Loucy (cell line): ENCODE measurements at regions not wholly inside any gene's neighbourhood (a gene's known extent, or its start where the extent isn't known, plus 50 kb on each side); places are given as distances from the start of the nearest gene placed in this dataset.

Source experiments
- H2AFZ ChIP-seq: fragments of 200-600 bp; sonication (generic); 2 replicates; pipeline ENCODE4 v1.6.0; 2016; ENCODE audit warnings: antibody characterized with exemption, mild to moderate bottlenecking, low read length, moderate library complexity
- H3F3A ChIP-seq: fragments of 200-600 bp; 2 replicates; pipeline ENCODE4 v1.6.0; 2016; ENCODE audit warnings: antibody characterized with exemption, low read depth, mild to moderate bottlenecking
- H3K27me3 ChIP-seq: fragments of 200-600 bp; sonication (generic); 2 replicates; pipeline ENCODE4 v1.6.1; 2014; ENCODE audit warnings: low read length, mild to moderate bottlenecking; ENCODE audit not compliant: insufficient read depth, poor library complexity, severe bottlenecking
- H3K36me3 ChIP-seq: fragments of 200-600 bp; sonication (generic); 2 replicates; pipeline ENCODE4 v1.6.1; 2016; ENCODE audit warnings: low read length; ENCODE audit not compliant: insufficient read depth
- H3K4me1 ChIP-seq: fragments of 200-600 bp; sonication (generic); 2 replicates; pipeline ENCODE4 v1.5.1; 2014; ENCODE audit warnings: low read length, mild to moderate bottlenecking; ENCODE audit not compliant: insufficient read depth, poor library complexity, severe bottlenecking
- H3K4me2 ChIP-seq: fragments of 200-600 bp; sonication (generic); 2 replicates; pipeline ENCODE4 v1.6.0; 2014; ENCODE audit warnings: antibody characterized with exemption, low read length, low read depth, mild to moderate bottlenecking; ENCODE audit not compliant: poor library complexity, severe bottlenecking
- H3K4me3 ChIP-seq: fragments of 200-600 bp; sonication (generic); 2 replicates; pipeline ENCODE4 v1.5.1; 2014; ENCODE audit warnings: low read length, mild to moderate bottlenecking, mixed read lengths; ENCODE audit not compliant: poor library complexity, severe bottlenecking
- H3K79me2 ChIP-seq: fragments of 200-600 bp; sonication (generic); 2 replicates; pipeline ENCODE4 v1.6.1; 2014; ENCODE audit warnings: low read length; ENCODE audit not compliant: insufficient read depth
- H3K9ac ChIP-seq: fragments of 200-600 bp; sonication (generic); 2 replicates; pipeline ENCODE4 v1.6.0; 2014; ENCODE audit warnings: mild to moderate bottlenecking, low read depth, low read length, moderate library complexity; ENCODE audit not compliant: poor library complexity, severe bottlenecking
- H3K9me2 ChIP-seq: fragments of 200-600 bp; sonication (generic); replicated peaks from 2 replicates; pipeline ENCODE4 v1.6.1; 2016; ENCODE audit warnings: low read depth, low read length, mixed read lengths
- H3K9me3 ChIP-seq: fragments of 200-600 bp; sonication (generic); 2 replicates; pipeline ENCODE4 v1.6.1; 2014; ENCODE audit warnings: mild to moderate bottlenecking, antibody characterized with exemption, low read length, low read depth; ENCODE audit not compliant: insufficient read depth
- H4K20me1 ChIP-seq: fragments of 200-600 bp; sonication (generic); 2 replicates; pipeline ENCODE4 v1.6.0; 2014; ENCODE audit warnings: antibody characterized with exemption, low read length, mild to moderate bottlenecking; ENCODE audit not compliant: insufficient read depth, poor library complexity, severe bottlenecking
- EZH2phosphoT487 ChIP-seq: fragments of 200-600 bp; IDR thresholded peaks from 2 replicates; pipeline ENCODE4 v1.6.1; 2018; ENCODE audit warnings: antibody characterized with exemption, mild to moderate bottlenecking, moderate library complexity, borderline replicate concordance
- TF ChIP-seq, protein P1 (sequence below): fragments of 200-600 bp; sonication (generic); conservative IDR thresholded peaks from 2 replicates; pipeline ENCODE4 v1.5.1; 2014; ENCODE audit warnings: mild to moderate bottlenecking, antibody characterized with exemption, low read length

DNA sequence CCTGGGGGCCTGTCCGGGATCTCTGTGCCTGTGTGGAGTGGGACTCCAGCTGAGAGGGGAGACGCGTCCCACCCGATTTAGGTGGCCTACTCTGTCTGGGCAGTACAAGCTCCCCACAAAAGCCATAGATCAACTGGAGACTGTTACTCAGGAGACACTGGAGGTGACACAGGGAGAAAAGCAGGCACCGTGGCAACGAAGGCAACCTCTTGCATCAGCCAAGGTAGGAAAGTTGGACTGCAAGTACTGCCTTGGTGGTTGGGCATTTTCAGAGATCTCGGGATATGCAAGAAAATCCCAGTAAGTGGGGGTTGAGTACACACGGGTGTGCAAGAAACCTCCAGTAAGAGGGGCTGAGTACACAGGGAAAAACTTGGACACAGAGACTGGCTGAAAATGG lies 1060.0 kb upstream of the MIR17HG start:
- H2AFZ ChIP-seq = no peak overlapping the region
- H3K36me3 ChIP-seq = no peaks in the 10 kb centered on the region

DNA sequence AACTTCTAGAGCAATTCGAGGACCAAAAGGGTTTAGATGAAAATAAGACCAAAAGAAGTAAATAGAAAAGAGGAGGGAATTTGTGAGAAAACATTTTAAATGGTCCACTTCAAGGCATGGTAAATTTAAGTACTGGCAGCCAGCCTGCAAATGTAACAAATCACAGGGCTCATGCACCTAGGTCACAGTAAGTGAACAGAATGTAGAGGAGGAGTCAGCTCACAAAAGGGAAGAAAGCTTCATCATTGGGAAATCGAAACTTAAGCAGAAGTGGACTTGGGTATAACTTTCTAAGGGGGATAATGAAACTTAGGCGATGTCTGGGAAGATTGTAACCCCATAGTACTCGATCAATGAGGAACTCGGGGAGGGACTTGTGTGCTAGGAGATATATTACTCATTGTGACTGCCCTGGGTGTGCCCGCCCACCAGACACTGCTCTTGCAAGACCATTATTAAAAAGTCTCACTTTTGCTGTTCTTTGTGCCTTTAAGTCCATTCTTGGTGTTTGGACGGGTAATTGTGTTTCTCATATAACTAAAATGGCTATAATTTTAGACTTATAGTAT lies 1053.6 kb upstream of the MIR17HG start:
- no peak overlapping the region for H3K9ac ChIP-seq
- no peak for TF ChIP-seq EZH2phosphoT487
- TF ChIP-seq, protein P1, sequence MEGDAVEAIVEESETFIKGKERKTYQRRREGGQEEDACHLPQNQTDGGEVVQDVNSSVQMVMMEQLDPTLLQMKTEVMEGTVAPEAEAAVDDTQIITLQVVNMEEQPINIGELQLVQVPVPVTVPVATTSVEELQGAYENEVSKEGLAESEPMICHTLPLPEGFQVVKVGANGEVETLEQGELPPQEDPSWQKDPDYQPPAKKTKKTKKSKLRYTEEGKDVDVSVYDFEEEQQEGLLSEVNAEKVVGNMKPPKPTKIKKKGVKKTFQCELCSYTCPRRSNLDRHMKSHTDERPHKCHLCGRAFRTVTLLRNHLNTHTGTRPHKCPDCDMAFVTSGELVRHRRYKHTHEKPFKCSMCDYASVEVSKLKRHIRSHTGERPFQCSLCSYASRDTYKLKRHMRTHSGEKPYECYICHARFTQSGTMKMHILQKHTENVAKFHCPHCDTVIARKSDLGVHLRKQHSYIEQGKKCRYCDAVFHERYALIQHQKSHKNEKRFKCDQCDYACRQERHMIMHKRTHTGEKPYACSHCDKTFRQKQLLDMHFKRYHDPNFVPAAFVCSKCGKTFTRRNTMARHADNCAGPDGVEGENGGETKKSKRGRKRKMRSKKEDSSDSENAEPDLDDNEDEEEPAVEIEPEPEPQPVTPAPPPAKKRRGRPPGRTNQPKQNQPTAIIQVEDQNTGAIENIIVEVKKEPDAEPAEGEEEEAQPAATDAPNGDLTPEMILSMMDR = no peak
- H3K9me2 ChIP-seq = no peaks in the 10 kb centered on the region
- H3F3A ChIP-seq = no peaks in the 10 kb centered on the region
- no peaks in the 10 kb centered on the region for H3K79me2 ChIP-seq
- no peaks in the 10 kb centered on the region for H4K20me1 ChIP-seq
- no peaks in the 10 kb centered on the region for H3K4me1 ChIP-seq
- H3K27me3 ChIP-seq = no peaks in the 10 kb centered on the region
- H3K9me3 ChIP-seq = no peaks in the 10 kb centered on the region; the same call in 1 of the 2 replicates
- H3K4me3 ChIP-seq = no peak overlapping the region
- no peaks in the 10 kb centered on the region for H3K36me3 ChIP-seq
- H2AFZ ChIP-seq = no peak overlapping the region
- no peak overlapping the region for H3K4me2 ChIP-seq

More for the DNA sequence above, 1060.0 kb upstream of the MIR17HG start:
- Histone ChIP-seq H3K9me2 (no peaks in the 10 kb centered on the region), H3F3A (no peaks in the 10 kb centered on the region), H3K4me2 (no peak overlapping the region), H3K4me3 (no peak overlapping the region), H4K20me1 (no peaks in the 10 kb centered on the region), H3K9ac (no peak overlapping the region), H3K9me3 (no peaks in the 10 kb centered on the region; the same call in 1 of the 2 replicates), H3K27me3 (no peaks in the 10 kb centered on the region), H3K4me1 (no peaks in the 10 kb centered on the region), H3K79me2 (no peaks in the 10 kb centered on the region)
- TF ChIP-seq, protein P1 = no peak
- no peak for TF ChIP-seq EZH2phosphoT487

DNA sequence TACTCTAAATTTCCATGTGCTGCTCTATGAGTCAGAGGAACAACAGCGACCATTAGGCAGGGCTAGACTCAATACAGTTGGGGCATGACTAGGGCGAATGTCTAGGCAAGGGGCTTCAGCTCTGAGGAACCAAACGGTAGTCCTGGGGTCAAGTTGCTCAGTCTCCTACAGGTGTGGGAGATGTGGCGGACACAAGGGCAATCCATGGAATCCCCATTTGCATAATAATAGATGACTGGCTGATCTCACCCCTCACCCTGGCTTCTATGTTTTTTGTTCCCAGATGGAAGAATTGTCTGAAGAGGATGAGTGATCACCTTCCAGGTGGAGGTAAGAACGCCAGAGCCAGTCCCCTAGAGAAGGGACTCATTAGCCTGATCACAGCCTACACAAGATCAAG lies 1048.2 kb upstream of the MIR17HG start:
- Histone ChIP-seq H3K4me3 (no peak overlapping the region), H3K27me3 (no peaks in the 10 kb centered on the region), H2AFZ (no peak overlapping the region), H3K9ac (no peak overlapping the region), H3F3A (no peaks in the 10 kb centered on the region), H3K4me2 (no peak overlapping the region), H3K36me3 (no peaks in the 10 kb centered on the region), H3K79me2 (no peaks in the 10 kb centered on the region), H3K9me3 (no peaks in the 10 kb centered on the region), H3K9me2 (no peaks in the 10 kb centered on the region), H3K4me1 (no peaks in the 10 kb centered on the region), H4K20me1 (no peaks in the 10 kb centered on the region)
- TF ChIP-seq, protein P1 = no peak
- TF ChIP-seq EZH2phosphoT487 = no peak
